Activated CD4-positive, alpha-beta T cell treated with anti-CD3 and anti-CD28 coated beads for 4 hours (primary cell): ENCODE measurements at regions not wholly inside any gene's neighbourhood (a gene's known extent, or its start where the extent isn't known, plus 50 kb on each side); places are given as distances from the start of the nearest gene placed in this dataset.

Experiments used
- DNase-seq, 2 donors: peaks; one replicate each; pipeline ENCODE4 v3.0.0-alpha.2; 2020

DNA sequence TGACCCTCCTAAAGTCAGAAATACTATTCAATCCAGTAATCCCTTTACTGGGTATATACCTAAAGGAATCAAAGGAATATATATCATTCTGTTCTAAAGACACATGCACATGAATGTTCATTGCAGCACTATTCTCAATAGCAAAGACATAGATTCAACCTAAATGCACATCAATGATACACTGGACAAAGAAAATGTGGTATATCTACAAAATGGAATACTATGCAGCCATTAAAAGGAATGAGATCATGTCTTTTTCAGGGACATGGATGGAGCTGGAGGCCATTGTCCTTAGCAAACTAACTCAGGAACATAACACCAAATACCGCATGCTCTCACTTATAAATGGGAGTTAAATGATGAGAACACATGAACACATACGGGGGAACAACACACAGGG lies 306.0 kb upstream of the EPHA5 start:
- DNase-seq = no peak

DNA sequence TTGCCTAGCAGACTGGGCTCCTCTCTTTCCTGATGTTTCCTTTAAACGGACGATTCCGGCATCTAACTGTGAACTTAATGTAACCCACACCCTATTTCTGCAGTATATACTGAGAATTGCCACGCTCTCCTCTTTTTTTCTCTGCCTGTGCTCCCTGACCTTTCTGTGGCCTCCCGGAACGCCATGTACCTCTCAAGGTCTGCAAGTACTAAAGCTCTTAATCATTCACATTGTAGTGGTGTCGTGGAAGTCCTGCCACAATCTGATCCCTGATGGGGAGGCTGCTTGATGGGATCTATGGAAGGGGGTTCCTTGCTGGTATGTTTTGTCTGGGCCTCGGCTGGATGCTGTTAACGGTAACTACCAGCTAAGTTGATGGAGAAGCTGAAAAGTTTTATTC lies 302.9 kb upstream of the EPHA5 start:
- DNase-seq = no peak

DNA sequence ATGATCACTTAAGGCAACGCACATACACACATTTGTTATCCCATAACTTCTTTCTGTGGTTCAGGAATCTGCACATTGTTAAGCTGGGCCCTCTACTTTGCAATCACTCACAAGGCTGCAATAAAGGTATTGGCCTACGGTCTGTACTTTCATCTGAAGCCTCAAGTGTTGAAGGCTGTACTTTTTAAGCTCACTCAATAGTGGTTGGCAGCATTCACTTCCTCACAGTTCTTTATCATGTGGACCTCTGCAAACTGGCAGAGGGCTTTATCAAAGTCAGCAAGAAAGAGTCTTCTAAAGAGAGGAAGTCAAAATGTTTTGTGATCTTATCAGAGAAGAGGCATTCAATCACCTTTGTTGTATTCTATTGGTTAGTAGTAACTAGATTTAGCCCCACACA lies 301.4 kb upstream of the EPHA5 start:
- DNase-seq = no peak

DNA sequence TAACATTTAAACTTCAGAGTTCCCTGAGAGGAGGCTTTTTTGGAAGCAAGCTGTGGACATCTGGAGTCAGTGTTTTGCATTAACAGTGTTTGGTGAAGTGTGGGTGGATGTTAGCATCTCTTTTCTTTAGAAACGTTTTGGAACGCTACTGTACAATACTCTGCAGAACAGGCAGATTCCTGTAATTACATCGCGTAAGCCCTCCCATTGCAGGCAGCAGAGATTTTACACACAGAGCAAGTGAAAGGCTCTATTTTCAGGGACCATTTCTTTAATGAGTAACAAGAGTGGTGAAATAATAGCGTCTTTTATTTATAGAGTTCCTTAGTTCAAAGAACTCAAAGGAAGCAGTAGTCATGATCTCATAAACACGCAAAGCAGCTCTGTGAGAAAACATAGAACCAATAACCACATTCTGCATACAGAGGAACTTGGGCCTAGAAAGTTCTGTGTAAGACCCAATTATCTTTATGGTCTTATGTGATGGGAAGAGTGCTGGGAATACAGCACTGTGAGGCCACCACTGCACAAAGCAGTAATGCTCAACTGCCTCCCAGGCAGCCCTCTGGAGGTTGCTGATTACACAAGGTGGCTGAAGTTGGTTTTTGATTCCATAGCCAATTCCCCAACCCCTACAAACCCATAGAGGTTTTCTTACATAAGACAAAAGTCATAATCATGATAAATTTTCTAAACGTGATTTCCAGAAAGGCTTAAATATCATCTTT lies 298.7 kb upstream of the EPHA5 start:
- DNase-seq = no peak

DNA sequence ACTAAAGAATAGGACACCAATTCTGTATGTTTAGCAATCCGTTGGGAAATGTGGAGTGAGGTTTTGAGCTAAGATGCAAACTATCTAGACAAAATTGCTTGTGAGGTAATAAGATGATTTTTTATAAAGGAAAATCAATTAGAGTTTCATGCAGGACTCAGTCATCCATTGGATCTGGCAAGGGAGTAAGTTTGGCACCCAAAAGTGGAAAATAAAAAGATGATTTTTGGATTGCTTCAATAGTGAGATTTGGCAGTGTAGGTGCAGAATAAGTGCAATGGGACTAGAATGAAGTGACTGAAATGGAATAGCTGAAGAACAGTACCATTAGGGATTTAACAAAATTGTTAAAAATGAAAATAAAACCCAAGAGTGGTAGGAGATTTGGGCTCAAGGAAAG lies 290.5 kb upstream of the EPHA5 start:
- DNase-seq = no peak

DNA sequence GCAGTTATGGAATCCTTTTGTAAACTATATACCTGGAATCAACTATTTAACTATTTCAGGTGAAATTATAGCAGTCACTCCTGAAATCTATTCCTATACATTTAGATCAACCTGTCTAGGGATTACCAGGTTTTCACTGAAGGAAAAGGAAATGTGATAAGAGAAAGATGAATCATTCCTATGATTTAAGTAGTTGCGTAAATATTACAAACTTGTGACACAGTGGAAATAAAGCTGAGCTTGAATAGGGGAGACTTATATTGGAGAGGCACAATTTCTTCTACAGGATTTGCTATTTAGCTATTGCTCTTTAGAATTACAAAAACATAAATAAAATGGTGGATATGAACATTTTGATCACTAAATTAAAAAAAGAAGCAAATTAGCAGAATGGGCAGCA lies 284.1 kb upstream of the EPHA5 start:
- DNase-seq = no peak

DNA sequence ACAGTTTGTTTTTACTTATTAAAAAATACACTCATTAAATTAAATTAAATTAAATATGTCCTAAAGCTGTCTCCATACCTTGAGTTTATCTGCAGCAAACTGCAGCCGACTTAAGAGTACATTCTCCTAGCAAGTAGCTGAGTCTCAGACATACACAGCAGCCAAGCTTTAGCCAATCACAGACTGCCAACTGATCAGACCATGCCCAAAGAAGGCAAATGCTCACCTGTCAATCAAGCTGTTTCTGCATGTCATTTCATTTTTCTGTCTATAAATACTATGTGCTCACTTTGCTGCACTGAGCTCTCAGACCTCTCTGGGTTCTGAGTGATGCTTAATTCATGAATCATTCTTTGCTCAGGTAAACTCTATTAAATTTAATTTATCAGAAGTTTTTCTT lies 280.9 kb upstream of the EPHA5 start:
- DNase-seq = no peak

DNA sequence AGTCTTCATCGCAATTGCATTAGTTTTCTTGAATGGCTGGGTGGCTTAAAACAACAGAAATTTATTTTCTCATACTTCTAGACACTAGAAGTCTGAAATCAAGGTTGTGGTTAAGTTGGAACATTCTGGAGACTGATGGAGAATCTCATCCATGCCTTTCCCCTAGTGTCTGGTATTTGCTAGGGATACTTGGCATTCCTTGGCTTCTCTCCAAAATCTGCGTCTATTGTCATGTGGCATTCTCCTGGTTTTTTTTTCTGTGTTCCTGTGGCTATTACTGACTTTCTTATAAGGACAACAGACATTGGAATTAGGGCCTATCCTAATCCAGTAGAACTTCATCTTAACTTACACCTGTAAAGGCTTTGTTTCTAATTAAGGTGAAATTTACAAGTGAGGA lies 272.8 kb upstream of the EPHA5 start:
- DNase-seq = no peak

DNA sequence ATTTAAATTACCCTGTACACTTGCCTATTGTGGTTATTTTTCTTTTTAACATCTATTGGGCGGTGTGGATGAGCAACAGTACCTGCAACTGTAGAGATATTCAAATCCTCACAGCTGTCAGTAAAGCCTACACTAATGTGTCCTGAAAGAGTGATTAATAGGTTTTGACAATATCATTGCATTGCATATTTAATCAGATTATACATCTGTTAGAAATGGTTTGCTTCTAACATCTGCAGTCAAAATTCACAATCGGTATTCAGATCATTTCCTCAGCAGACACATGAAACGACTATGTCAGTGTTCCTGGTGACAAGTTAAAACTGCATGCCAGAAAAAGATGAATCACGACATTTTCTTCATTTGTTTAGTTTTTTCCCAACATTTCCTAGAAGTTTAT lies 254.6 kb upstream of the EPHA5 start:
- DNase-seq = no peak

DNA sequence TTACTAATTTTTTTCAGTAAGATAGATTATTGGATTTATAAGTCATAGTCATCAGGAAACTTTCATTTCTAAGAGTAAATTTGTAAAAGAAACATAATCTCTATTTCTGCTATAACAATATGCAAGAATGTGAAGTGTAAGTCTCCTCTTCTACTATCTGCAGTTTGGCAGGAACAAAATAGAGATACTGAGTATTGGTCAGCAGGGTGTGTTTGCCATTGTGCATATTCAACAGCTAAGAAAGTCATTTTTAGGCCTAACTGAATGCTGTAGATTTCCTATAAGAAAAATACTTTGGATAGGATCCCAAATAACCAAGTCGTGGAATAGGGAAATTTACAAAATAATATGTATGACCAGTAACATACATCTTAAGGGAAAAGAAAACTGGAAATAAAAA lies 253.3 kb upstream of the EPHA5 start:
- DNase-seq = no peak

DNA sequence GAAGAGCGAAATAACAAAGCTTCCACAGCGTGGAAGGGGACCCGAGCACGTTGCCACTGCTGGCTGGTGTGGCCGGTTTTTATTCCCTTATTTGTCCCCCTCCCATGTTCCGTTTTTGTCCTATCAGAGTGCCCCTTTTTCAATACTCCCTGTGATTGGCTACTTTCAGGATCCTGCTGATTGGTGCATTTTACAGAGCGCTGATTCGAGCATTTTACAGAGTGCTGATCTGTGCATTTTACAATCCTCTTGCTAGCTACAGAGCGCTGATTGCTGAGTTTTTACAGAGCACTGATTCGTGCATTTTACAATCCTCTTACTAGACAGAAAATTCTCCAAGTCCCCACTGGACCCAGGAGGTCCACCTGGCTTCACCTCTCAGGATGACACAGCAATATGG lies 250.9 kb upstream of the EPHA5 start:
- no peak for DNase-seq

DNA sequence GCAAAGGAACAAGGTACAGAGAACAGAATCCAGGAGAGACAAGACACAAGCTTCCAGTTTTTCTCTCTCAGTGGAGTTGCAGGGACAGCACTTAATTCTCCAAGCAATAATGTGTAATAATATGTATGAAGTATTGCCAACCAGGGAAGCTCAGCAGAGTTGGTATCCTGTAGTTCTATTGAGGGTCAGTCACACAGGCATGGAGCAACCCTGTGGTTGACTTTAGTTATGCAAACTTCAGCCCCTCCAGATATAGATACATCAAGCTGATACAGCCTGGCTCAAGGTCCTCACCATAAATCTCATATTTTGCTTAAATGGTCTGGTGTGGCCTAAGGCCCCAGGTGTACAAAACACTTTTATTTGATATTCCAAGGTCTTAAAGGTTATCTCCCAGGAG lies 248.6 kb upstream of the EPHA5 start:
- no peak for DNase-seq

DNA sequence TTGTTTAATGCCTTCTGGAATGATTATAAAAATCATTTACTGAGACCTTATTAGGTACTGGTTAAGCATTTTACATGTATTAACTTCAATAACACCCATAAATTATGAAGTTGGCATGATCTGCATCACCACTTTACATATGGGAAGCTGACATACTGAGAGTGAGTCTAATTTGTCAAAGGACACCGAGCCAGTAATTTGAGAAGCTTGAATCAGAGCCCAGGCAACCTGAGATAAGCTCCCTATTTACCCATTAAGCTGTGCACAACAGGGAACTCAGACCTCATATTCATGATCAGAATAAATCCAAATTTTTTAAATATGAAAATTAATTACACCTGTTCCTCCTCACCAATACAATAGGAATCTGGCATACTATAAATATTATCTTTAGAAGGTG lies 247.9 kb upstream of the EPHA5 start:
- no peak for DNase-seq

DNA sequence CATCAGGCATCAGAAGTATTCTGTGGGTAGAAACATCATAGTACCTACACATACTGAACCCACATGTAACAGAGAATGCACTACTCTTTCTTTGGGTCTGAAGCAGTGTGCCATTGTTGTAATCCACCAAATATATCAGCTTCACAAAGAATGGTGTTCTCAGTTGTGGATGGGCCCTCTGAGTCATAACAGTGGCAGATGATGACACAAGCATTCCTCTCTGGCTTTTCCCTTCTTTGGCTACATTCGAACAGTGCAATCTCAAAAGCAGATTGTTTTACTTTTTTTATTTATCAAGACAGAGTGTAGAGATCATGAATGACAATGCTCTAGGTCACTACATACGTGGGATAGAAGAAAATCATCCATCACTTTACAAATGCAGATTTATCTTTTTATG lies 247.2 kb upstream of the EPHA5 start:
- no peak for DNase-seq

DNA sequence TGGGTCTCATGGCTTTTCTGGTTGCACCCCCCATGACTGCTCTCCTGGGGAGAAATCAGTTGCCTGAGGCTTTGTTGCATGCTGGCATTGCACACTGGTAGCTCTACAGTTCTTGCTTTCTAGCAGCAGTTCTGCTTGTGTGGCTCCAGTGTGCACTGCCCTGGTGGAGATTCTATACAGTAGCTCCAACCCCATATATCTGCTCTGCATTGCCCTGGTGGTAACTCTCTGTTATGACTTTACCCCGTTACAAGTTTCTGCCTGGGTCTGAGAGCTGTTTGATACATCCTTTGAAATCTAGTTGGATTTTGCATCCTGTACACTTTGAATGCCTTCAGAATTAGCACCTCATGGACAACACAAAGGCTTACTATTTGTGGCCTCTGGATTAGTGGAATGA lies 241.4 kb upstream of the EPHA5 start:
- DNase-seq = no peak

DNA sequence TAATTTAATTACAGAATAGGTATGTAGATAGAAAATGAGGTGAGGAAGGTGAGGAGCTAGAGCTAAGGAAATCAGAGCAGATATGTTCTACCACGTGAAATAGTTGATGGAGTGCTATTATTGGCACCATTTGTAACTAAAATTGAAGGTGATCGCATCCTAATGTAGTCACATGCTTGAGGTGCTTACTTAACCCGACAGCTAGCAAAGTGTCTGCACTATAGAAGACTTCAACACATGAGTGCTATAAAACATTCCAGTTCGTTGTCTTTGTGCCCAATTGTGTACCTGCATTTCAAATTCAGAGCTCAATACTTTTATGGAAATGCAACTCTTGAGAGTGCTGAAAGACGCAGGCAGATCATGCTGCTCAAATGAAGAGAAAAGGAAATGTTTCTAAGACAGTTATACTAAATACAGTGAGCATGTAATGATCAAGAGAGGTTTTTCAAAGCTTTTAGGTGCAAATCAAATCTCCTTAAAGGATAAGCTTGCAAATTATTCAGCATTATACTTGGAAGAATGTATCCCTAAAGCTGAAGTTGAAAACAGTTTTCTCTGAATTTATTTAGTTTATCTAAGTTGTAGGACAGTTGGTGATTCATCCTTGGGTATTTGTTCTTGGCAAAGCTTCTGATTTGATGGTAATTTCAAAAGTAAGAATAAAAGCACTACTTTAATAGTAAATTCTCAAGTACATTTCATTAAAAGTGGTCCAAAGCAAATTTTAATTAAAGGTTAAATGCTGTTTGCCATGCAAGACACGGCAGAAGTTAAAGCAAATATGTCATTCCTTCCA lies 223.9 kb upstream of the EPHA5 start:
- no peak for DNase-seq

DNA sequence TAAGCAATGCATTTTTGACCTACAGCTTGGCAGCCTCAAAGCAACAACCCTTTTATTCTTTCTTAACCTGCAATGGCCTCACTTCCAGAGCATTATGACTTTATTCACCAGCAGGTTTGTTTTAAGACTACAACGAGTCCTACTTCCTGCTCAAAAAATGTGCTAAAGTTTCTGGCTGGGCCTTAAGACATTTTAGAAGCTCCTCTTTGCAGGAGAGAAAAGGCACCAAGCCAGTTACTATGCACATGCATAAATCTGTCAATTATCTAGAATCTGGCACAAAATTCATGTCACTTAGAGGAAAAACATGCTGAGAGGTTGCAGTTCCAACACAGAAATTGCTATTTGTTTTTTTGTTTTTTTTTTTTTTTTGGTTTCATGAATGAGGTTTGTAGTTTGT lies 223.0 kb upstream of the EPHA5 start:
- no peak for DNase-seq

DNA sequence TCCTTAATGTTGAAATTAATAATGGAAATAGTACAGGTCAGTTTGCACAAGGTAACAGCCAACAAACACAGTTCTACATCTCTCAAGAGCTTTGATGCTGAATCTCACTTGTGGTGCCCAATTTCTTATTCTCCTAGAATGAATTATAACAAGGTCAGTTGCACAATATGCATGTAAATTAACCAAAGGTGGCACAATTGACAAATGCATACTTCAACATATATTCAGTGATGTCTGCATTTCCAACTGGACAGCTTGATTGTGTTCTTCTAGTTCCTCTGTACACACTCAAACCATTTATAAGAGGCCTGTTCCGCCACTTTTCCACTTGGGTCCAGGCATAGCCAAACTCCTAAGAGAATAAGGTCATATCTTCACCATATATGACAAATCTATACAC lies 210.3 kb upstream of the EPHA5 start:
- no peak for DNase-seq

DNA sequence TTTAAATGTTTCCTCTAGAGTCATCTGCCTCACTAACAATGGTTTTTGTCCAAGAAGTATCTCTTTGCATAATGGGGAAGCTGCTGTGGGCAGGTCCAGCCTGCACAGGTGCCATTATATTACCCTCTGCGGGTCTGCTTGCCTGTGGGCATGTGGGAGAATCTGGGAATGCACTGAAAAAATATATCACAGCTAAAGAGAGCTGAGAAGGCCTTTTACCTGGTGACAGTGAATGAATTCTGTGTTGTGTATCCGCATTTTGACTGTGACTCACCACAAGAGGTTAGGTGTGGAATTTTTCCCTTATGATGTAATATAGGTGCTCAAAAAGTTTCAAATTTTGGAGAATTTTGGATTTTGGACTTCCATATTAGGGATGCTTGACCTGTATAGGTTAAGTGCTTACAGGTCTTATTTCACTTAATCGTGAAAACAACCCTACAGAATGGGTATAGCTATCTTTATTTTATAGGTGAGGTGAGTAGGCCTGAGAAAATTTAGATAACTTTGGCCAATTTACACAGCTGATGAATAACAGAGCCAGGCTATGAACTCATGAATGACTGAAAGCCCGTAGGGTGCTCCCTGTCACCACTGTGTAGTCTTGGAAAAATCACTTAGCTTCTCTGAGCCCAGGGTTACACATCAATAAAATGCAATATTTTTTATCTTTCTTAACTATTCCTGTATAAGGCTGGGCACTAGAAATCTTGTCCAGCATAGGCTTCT lies 198.0 kb upstream of the EPHA5 start:
- DNase-seq = no peak

DNA sequence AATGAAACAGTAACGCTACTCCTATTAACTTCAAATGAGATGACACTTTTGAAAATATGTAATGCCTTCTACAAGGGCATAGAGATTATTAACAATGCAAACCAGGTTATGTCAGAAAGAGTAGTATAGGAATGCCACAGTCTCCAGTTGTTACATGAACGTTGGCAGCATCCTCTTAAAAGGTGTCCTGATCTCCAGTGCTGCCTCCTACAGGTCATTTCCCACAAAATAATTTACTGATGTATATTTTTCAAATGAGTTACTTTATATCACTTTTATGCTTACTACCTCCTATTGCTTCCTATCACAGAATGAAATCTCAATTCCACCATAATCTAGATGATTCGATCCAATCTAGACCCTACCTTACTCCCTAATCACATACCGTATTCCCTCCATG lies 195.2 kb upstream of the EPHA5 start:
- DNase-seq = no peak

DNA sequence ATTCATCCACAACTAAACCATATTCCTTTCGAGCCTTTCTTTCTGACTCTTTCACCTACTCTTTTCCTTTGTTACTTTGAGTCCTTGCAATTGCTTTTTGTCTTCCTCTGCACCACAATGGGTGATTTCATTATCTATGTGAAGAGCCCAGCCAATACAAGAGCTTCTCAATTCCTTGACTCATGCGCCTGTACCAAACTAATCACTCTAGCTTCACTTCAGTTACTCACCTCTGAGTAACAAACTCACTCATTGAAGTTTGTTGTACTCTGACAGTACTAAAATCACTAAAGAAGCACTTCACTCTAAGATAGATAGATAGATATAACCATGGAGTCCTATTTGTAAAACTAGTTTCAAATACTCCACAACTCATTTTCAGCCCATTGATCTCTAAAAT lies 191.7 kb upstream of the EPHA5 start:
- DNase-seq = no peak

DNA sequence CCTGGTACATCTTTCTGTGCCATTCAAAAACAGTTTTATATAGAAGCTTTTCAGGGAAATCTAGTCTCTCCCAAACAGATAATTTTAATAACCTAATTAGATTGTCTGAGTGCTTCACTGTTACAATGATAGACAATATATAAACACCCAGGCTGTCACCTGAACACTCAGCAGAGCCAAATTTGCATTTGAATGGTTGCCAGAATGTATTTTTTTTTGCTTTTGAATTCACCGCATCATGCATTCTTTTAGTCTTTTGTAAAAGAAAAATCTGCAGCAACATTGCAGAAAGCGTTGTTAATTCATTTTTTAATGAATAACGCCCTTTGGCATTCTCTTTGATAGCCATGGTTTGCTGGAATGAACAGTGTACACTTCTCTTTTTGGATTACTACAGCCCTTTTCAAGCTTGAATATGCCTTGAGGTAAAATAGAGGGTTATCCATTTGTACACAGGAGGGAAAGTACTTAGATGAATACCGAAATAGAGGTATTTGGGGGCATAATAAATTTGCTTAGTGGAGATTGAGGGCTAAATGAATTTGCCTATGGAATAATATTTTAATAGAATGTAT lies 175.0 kb upstream of the EPHA5 start:
- DNase-seq = no peak

DNA sequence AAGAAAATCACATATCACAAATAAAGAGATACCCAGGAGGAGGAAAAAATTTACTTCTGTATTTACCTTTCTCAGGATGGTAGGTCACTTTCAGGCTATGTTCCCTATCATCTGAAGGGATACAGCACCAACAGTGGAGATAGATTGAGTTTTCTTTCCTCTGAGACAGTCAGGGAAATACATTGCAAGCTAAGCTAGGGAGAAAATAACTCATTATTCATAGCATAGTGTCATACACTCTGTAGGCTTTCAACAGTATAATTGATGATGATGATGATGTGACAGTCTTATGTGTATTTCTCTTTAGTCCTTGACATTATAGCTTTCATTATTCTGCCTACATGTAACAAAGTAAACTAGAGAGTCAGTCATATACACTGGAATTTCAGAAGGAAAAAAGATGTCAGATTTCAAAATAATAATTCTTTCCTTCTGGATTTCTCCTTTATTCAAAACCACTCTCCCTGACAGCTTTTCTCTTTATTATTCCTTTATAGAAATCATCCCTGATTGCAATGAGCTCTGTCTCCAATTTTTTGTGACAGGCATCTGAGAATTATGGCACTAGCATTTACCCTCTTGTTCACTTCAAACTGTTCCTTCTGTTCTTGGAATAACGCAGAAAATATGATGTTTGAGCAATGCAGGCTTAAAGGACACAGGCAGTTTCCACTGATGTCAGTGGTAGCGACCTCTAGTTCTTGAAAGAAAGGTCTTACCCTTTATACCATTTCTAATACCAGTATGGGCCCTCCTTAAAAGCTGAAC lies 169.1 kb upstream of the EPHA5 start:
- DNase-seq = no peak
